ENCODE measurements at regions not wholly inside any gene's neighbourhood (a gene's known extent, or its start where the extent isn't known, plus 50 kb on each side); places are given as distances from the start of the nearest gene placed in this dataset.
A peak's percentile ranks its signal among the peaks of the same experiment; 100 is the strongest.

GRCh38 chr21:25385911-25386474, 221.3 kb downstream of the MRPL39 start:
- DNase-seq (ENCODE audit: low spot score), result no peak
- TF ChIP-seq CTCF (IDR thresholded peaks at IDR 0.05), result peak; percentile 65
- no peak overlapping the region for H3K27ac ChIP-seq
- H3K4me3 ChIP-seq, result no peak overlapping the region

- H3K4me3 ChIP-seq, result no peak overlapping the region
- TF ChIP-seq CTCF (IDR thresholded peaks at IDR 0.05), result no peak
- DNase-seq (ENCODE audit: low spot score), result no peak
- no peak overlapping the region for H3K27ac ChIP-seq
Observed at GRCh38 chr21:25385341-25385740, 221.9 kb downstream of the MRPL39 start.

DNA sequence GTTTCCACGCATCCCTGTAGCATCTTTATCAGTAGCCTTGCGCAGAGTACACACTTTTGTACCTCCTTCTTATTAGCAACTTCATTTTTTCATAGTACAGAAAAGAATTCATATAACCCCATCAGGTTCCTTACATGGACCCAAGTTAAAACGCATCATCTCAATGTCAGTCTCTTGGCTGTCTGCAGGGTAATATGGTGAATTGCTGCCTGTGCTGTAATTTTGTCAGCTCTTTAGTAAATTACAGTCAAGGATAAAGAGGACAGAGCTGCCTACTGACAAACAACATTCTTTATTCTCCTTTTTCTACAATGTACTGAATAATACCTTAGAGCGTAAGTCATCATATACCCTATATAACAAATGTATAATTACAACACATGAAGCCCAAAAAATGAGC, 222.5 kb downstream of the MRPL39 start:
- Histone ChIP-seq H3K27ac (no peak overlapping the region), H3K4me3 (no peak overlapping the region)
- no peak for TF ChIP-seq CTCF (IDR thresholded peaks at IDR 0.05)
- DNase-seq (ENCODE audit: low spot score), result no peak

GRCh38 chr21:25383545-25383944, 223.7 kb downstream of the MRPL39 start:
- Histone ChIP-seq H3K4me3 (no peak overlapping the region), H3K27ac (no peak overlapping the region)
- TF ChIP-seq CTCF (IDR thresholded peaks at IDR 0.05), result no peak
- no peak for DNase-seq (ENCODE audit: low spot score)

- H3K4me3 ChIP-seq, result no peak overlapping the region
- TF ChIP-seq CTCF (IDR thresholded peaks at IDR 0.05), result no peak
- no peak overlapping the region for H3K27ac ChIP-seq
- no peak for DNase-seq (ENCODE audit: low spot score)
Observed at GRCh38 chr21:25381936-25382452, 225.3 kb downstream of the MRPL39 start.

GRCh38 chr21:25375675-25376074, 231.6 kb downstream of the MRPL39 start:
- H3K4me3 ChIP-seq, result no peak overlapping the region
- no peak for TF ChIP-seq CTCF (IDR thresholded peaks at IDR 0.05)
- DNase-seq (ENCODE audit: low spot score), result no peak

More at GRCh38 chr21:25375675-25376074, 231.6 kb downstream of the MRPL39 start:
- H3K27ac ChIP-seq, result no peak overlapping the region
